ENCODE measurements at regions not wholly inside any gene's neighbourhood (a gene's known extent, or its start where the extent isn't known, plus 50 kb on each side); places are given as distances from the start of the nearest gene placed in this dataset.

GRCh38 chr2:147173189-147173581 lies 671.6 kb upstream of the ACVR2A start:
- POLR2A ChIA-PET: no interaction called here
- CTCF ChIA-PET: no interaction called here

GRCh38 chr2:147172493-147173188 lies 672.2 kb upstream of the ACVR2A start:
- H3K36me3 ChIP-seq (ENCODE audit: control insufficient read depth in 2 of 2, insufficient read depth in 1 of 2, low read length in 2 of 2): no peaks in the 10 kb centered on the region
- TF ChIP-seq PRDM1 (tag by site-specific recombination; IDR thresholded peaks at IDR 0.05) (no peak), SCRT2 (tag by site-specific recombination; IDR thresholded peaks at IDR 0.05) (no peak), ZNF223 (tag by site-specific recombination; IDR thresholded peaks at IDR 0.05) (no peak), ZNF530 (tag by site-specific recombination; IDR thresholded peaks at IDR 0.05; ENCODE audit: low read depth) (no peak), ZBTB10 (tag by site-specific recombination; IDR thresholded peaks at IDR 0.05) (no peak), MYNN (tag by site-specific recombination; IDR thresholded peaks at IDR 0.05; ENCODE audit: borderline replicate concordance) (no peak), ZBTB11 (tag by site-specific recombination; conservative IDR thresholded peaks at IDR 0.05; ENCODE audit: low read depth) (no peak), RBAK (tag by site-specific recombination; IDR thresholded peaks at IDR 0.05) (no peak), ZNF521 (tag by site-specific recombination; IDR thresholded peaks at IDR 0.05) (no peak), ZSCAN23 (tag by site-specific recombination; IDR thresholded peaks at IDR 0.05) (no peak), ZNF10 (tag by site-specific recombination; IDR thresholded peaks at IDR 0.05) (no peak), ZNF473 (tag by site-specific recombination; IDR thresholded peaks at IDR 0.05) (no peak), OSR2 (tag by site-specific recombination; IDR thresholded peaks at IDR 0.05) (no peak), ZNF658 (tag by site-specific recombination; IDR thresholded peaks at IDR 0.05) (no peak), ZNF510 (tag by site-specific recombination; IDR thresholded peaks at IDR 0.05; ENCODE audit: insufficient replicate concordance) (no peak), ZNF138 (tag by site-specific recombination; IDR thresholded peaks at IDR 0.05; ENCODE audit: borderline replicate concordance) (no peak), SP3 (tag by site-specific recombination; IDR thresholded peaks at IDR 0.05) (no peak)
- H3K27ac ChIP-seq (ENCODE audit: extremely low read depth, low read depth, low read length): no peak overlapping the region
- H3K4me3 ChIP-seq (ENCODE audit: low read depth, low read length): no peak overlapping the region
- ChIA-PET POLR2A (no interaction called here), CTCF (no interaction called here)
- no peaks in the 10 kb centered on the region for H3K9me3 ChIP-seq (ENCODE audit: control insufficient read depth, insufficient read depth, low read depth, low read length)
- no peaks in the 10 kb centered on the region for H3K4me1 ChIP-seq (ENCODE audit: control insufficient read depth, insufficient read depth, low read length)

More at GRCh38 chr2:147173189-147173581, 671.6 kb upstream of the ACVR2A start:
- H3K36me3 ChIP-seq (ENCODE audit: control insufficient read depth in 2 of 2, insufficient read depth in 1 of 2, low read length in 2 of 2): no peaks in the 10 kb centered on the region
- no peaks in the 10 kb centered on the region for H3K9me3 ChIP-seq (ENCODE audit: control insufficient read depth, insufficient read depth, low read depth, low read length)
- H3K4me1 ChIP-seq (ENCODE audit: control insufficient read depth, insufficient read depth, low read length): no peaks in the 10 kb centered on the region
- no peak overlapping the region for H3K27ac ChIP-seq (ENCODE audit: extremely low read depth, low read depth, low read length)
- no peak overlapping the region for H3K4me3 ChIP-seq (ENCODE audit: low read depth, low read length)
- no peak for TF ChIP-seq ZNF626 (tag by site-specific recombination; IDR thresholded peaks at IDR 0.05)
- no peak for TF ChIP-seq ZNF138 (tag by site-specific recombination; IDR thresholded peaks at IDR 0.05; ENCODE audit: borderline replicate concordance)
- TF ChIP-seq ZNF48 (tag by site-specific recombination; IDR thresholded peaks at IDR 0.05): no peak

Data from HEK293 (cell line).